ENCODE measurements at regions not wholly inside any gene's neighbourhood (a gene's known extent, or its start where the extent isn't known, plus 50 kb on each side); places are given as distances from the start of the nearest gene placed in this dataset.

GRCh38 chr17:70492368-70492767 lies 323.0 kb downstream of the KCNJ2 start (continued):
- no peak for TF ChIP-seq POU5F1 (IDR thresholded peaks at IDR 0.05; ENCODE audit: low read depth, low read length)
- no peak for TF ChIP-seq GABPA (IDR thresholded peaks at IDR 0.05; ENCODE audit: borderline replicate concordance, insufficient read depth, low read length)
- no peak for TF ChIP-seq CEBPB (IDR thresholded peaks at IDR 0.05; ENCODE audit: low read depth, low read length)
- TF ChIP-seq CHD7 (IDR thresholded peaks at IDR 0.05; ENCODE audit: insufficient replicate concordance, low read length): no peak
- TF ChIP-seq NANOG (IDR thresholded peaks at IDR 0.05; ENCODE audit: insufficient read depth, low read depth, low read length, poor library complexity, severe bottlenecking): no peak
- no peak for TF ChIP-seq BRCA1 (IDR thresholded peaks at IDR 0.05; ENCODE audit: low read depth, low read length)
- TF ChIP-seq RAD21 (IDR thresholded peaks at IDR 0.05 in 1 of 2, conservative IDR thresholded peaks at IDR 0.05 in 1 of 2; ENCODE audit: low read depth in 2 of 2, low read length in 2 of 2): no peak
